Mesodermal cell (in vitro differentiated cells): ENCODE measurements at regions not wholly inside any gene's neighbourhood (a gene's known extent, or its start where the extent isn't known, plus 50 kb on each side); places are given as distances from the start of the nearest gene placed in this dataset.
"Not testable (repeated sequence)": the region's sequence is repeated elsewhere in the genome, so short reads cannot be mapped to it uniquely, and the experiment has no call there.

Experiments
- H3K27ac ChIP-seq: 2 replicates; pipeline ENCODE4 v1.7.0; 2013; ENCODE audit warnings: mild to moderate bottlenecking, low read depth, low read length, moderate library complexity; ENCODE audit not compliant: severe bottlenecking
- H3K36me3 ChIP-seq: 2 replicates; pipeline ENCODE4 v1.7.1; 2013; ENCODE audit warnings: mild to moderate bottlenecking, low read length, moderate library complexity; ENCODE audit not compliant: control insufficient read depth, insufficient read depth
- H3K4me1 ChIP-seq: one replicate; pipeline ENCODE4 v1.7.1; 2013; ENCODE audit warnings: mild to moderate bottlenecking, low read length; ENCODE audit not compliant: insufficient read depth, control insufficient read depth, poor library complexity, severe bottlenecking
- H3K4me3 ChIP-seq: 2 replicates; pipeline ENCODE4 v1.7.0; 2013; ENCODE audit warnings: low read length, control low read depth, mild to moderate bottlenecking; ENCODE audit not compliant: insufficient read depth, poor library complexity, severe bottlenecking; ENCODE audit errors: extremely low read depth
- H3K9me3 ChIP-seq: 2 replicates; pipeline ENCODE4 v1.7.1; 2013; ENCODE audit warnings: mild to moderate bottlenecking, low read length, moderate library complexity; ENCODE audit not compliant: control insufficient read depth
- WGBS, 2 experiments: methylation state at CpG; one replicate each; pipeline ENCODE4 v1.1.5; 2013; ENCODE audit warnings: missing lambda C conversion rate in 2 of 2; ENCODE audit not compliant: insufficient coverage in 2 of 2; 5-methylcytosine and 5-hydroxymethylcytosine counted together

GRCh38 chr14:37891500-37891899, 296.1 kb downstream of the TTC6 start:
- H3K27ac ChIP-seq, H3K4me3 ChIP-seq, H3K9me3 ChIP-seq, H3K4me1 ChIP-seq, H3K36me3 ChIP-seq: not testable (repeated sequence)
- 82 to 100% methylated on average over 1 of the region's 1 CpG for WGBS, 2 experiments

- no peaks in the 10 kb centered on the region for H3K36me3 ChIP-seq
- no peak overlapping the region for H3K27ac ChIP-seq
- WGBS, 2 experiments = no CpG with 5 or more reads among the region's 1 CpG
- no peak overlapping the region for H3K4me3 ChIP-seq
- H3K9me3 ChIP-seq = no peaks in the 10 kb centered on the region
- no peaks in the 10 kb centered on the region for H3K4me1 ChIP-seq
Observed at GRCh38 chr14:37894463-37894862, 299.0 kb downstream of the TTC6 start.

GRCh38 chr14:37899365-37899764, 303.9 kb downstream of the TTC6 start:
- H3K36me3 ChIP-seq = no peaks in the 10 kb centered on the region
- no peak overlapping the region for H3K27ac ChIP-seq
- no peaks in the 10 kb centered on the region for H3K4me1 ChIP-seq
- WGBS, 2 experiments = 88 to 100% methylated on average over 1 to 4 of the region's 4 CpGs
- no peak overlapping the region for H3K4me3 ChIP-seq
- no peaks in the 10 kb centered on the region for H3K9me3 ChIP-seq

GRCh38 chr14:37900561-37900960, 305.1 kb downstream of the TTC6 start:
- no peak overlapping the region for H3K27ac ChIP-seq
- H3K4me1 ChIP-seq = no peaks in the 10 kb centered on the region
- no peak overlapping the region for H3K4me3 ChIP-seq
- no peaks in the 10 kb centered on the region for H3K36me3 ChIP-seq
- H3K9me3 ChIP-seq = no peaks in the 10 kb centered on the region
- no CpG with 5 or more reads among the region's 1 CpG for WGBS, 2 experiments

GRCh38 chr14:37901978-37902377, 305.7 kb upstream of the SSTR1 start:
- no peak overlapping the region for H3K4me3 ChIP-seq
- H3K4me1 ChIP-seq = no peaks in the 10 kb centered on the region
- WGBS, 2 experiments = 78% methylated on average over 2 of the region's 6 CpGs; no CpG with 5 or more reads in 1 of the 2 experiments
- H3K27ac ChIP-seq = no peak overlapping the region
- no peaks in the 10 kb centered on the region for H3K36me3 ChIP-seq
- H3K9me3 ChIP-seq = no peaks in the 10 kb centered on the region

GRCh38 chr14:37903343-37904191, 304.1 kb upstream of the SSTR1 start:
- H3K4me3 ChIP-seq = no peak overlapping the region
- no peaks in the 10 kb centered on the region for H3K4me1 ChIP-seq
- WGBS, 2 experiments = 100% methylated on average over 2 of the region's 10 CpGs; no CpG with 5 or more reads in 1 of the 2 experiments
- no peak overlapping the region for H3K27ac ChIP-seq
- no peaks in the 10 kb centered on the region for H3K9me3 ChIP-seq
- H3K36me3 ChIP-seq = no peaks in the 10 kb centered on the region

- no CpG with 5 or more reads among the region's 2 CpGs for WGBS, 2 experiments
- H3K4me1 ChIP-seq = no peaks in the 10 kb centered on the region
- H3K4me3 ChIP-seq = no peak overlapping the region
- no peak overlapping the region for H3K27ac ChIP-seq
- H3K36me3 ChIP-seq = no peaks in the 10 kb centered on the region
- no peaks in the 10 kb centered on the region for H3K9me3 ChIP-seq
Observed at GRCh38 chr14:37924622-37925021, 283.1 kb upstream of the SSTR1 start.

GRCh38 chr14:37932008-37932407, 275.7 kb upstream of the SSTR1 start:
- Histone ChIP-seq H3K4me3 (no peak overlapping the region), H3K9me3 (no peaks in the 10 kb centered on the region), H3K36me3 (no peaks in the 10 kb centered on the region), H3K4me1 (no peaks in the 10 kb centered on the region), H3K27ac (no peak overlapping the region)
- 83 to 88% methylated on average over 1 to 4 of the region's 6 CpGs for WGBS, 2 experiments

- H3K4me3 ChIP-seq = no peak overlapping the region
Observed at GRCh38 chr14:37932481-37932880, 275.2 kb upstream of the SSTR1 start.

GRCh38 chr14:37936971-37937370, 270.7 kb upstream of the SSTR1 start:
- Histone ChIP-seq H3K4me3 (no peak overlapping the region), H3K36me3 (no peaks in the 10 kb centered on the region), H3K9me3 (no peaks in the 10 kb centered on the region), H3K4me1 (no peaks in the 10 kb centered on the region), H3K27ac (no peak overlapping the region)
- WGBS, 2 experiments = 83 to 88% methylated on average over 2 of the region's 2 CpGs

More at GRCh38 chr14:37932481-37932880, 275.2 kb upstream of the SSTR1 start:
- no peaks in the 10 kb centered on the region for H3K36me3 ChIP-seq
- no peaks in the 10 kb centered on the region for H3K4me1 ChIP-seq
- H3K27ac ChIP-seq = no peak overlapping the region
- 93 to 100% methylated on average over 3 of the region's 5 CpGs for WGBS, 2 experiments
- H3K9me3 ChIP-seq = no peaks in the 10 kb centered on the region

- Histone ChIP-seq H3K9me3 (no peaks in the 10 kb centered on the region), H3K36me3 (no peaks in the 10 kb centered on the region), H3K27ac (no peak overlapping the region), H3K4me3 (no peak overlapping the region), H3K4me1 (no peaks in the 10 kb centered on the region)
- 84 to 96% methylated on average over 4 to 5 of the region's 6 CpGs for WGBS, 2 experiments
Observed at GRCh38 chr14:37939442-37940028, 268.2 kb upstream of the SSTR1 start.
